IMR-90 (cell line): ENCODE measurements at regions not wholly inside any gene's neighbourhood (a gene's known extent, or its start where the extent isn't known, plus 50 kb on each side); places are given as distances from the start of the nearest gene placed in this dataset.

ENCODE experiments used
- ATAC-seq: fragments of 200-7000 bp; cut with Tn5 transposase; 2 replicates; pipeline ENCODE4 v1.9.1; 2020; ENCODE audit warnings: low read depth, mild to moderate bottlenecking, moderate library complexity
- BruUV-seq: library from RNA; stranded (reverse); fragments of 400-500 nt; replicated peaks from 2 replicates; lab custom pipeline; 2021; lab: Mats Ljungman, UMichigan
- CTCF ChIA-PET: fragments of 300-600 bp; formaldehyde crosslinking; extraction: SDS; loops from one replicate; lab custom pipeline; 2021; ENCODE audit warnings: antibody characterized with exemption; lab: Yijun Ruan, JAX
- POLR2A ChIA-PET: fragments of 300-600 bp; sonication (Branson Sonifier 250); formaldehyde crosslinking; loops from one replicate; lab custom pipeline; 2022; ENCODE audit warnings: antibody characterized with exemption; ENCODE audit not compliant: unreplicated experiment; lab: Charles Lee
- DNase-seq: peaks from one replicate; pipeline ENCODE4 v3.0.0; 2013
- H2AFZ ChIP-seq: replicated peaks from 2 replicates; pipeline ENCODE3; 2013; ENCODE audit warnings: low read length, mild to moderate bottlenecking; ENCODE audit not compliant: poor library complexity
- H2AK5ac ChIP-seq: 2 replicates; pipeline ENCODE4 v1.6.1; 2013; ENCODE audit warnings: low read depth, low read length, inconsistent platforms
- H2AK9ac ChIP-seq: replicated peaks from 2 replicates; pipeline ENCODE3; 2013; ENCODE audit warnings: mild to moderate bottlenecking, low read depth, low read length, moderate library complexity; ENCODE audit not compliant: poor library complexity
- H2BK120ac ChIP-seq: 2 replicates; pipeline ENCODE4 v1.6.1; 2013; ENCODE audit warnings: low read depth, low read length, inconsistent platforms
- H2BK15ac ChIP-seq: 3 replicates; pipeline ENCODE4 v1.6.1; 2013; ENCODE audit warnings: low read depth, low read length, inconsistent platforms
- H2BK20ac ChIP-seq: 2 replicates; pipeline ENCODE4 v1.6.1; 2013; ENCODE audit warnings: low read depth, mild to moderate bottlenecking, inconsistent platforms, low read length, moderate library complexity
- H2BK5ac ChIP-seq: 2 replicates; pipeline ENCODE4 v1.6.1; 2013; ENCODE audit warnings: mild to moderate bottlenecking, low read depth, low read length, inconsistent platforms; ENCODE audit not compliant: poor library complexity, severe bottlenecking
- H3K14ac ChIP-seq: replicated peaks from 2 replicates; pipeline ENCODE4 v1.6.1; 2013; ENCODE audit warnings: low read depth, low read length, inconsistent platforms
- H3K18ac ChIP-seq: 2 replicates; pipeline ENCODE4 v1.6.1; 2013; ENCODE audit warnings: low read depth, low read length, control low read depth
- H3K23ac ChIP-seq: 2 replicates; pipeline ENCODE4 v1.6.1; 2013; ENCODE audit warnings: low read depth, low read length, inconsistent platforms
- H3K27ac ChIP-seq: 2 replicates; pipeline ENCODE4 v1.5.1; 2013; ENCODE audit warnings: mild to moderate bottlenecking, control low read depth, low read length; ENCODE audit not compliant: insufficient read depth
- H3K27me3 ChIP-seq: 2 replicates; pipeline ENCODE4 v1.6.1; 2013; ENCODE audit warnings: low read length; ENCODE audit not compliant: control insufficient read depth, insufficient read depth
- H3K36me3 ChIP-seq: 2 replicates; pipeline ENCODE4 v1.6.1; 2013; ENCODE audit warnings: low read length, mixed read lengths; ENCODE audit not compliant: control insufficient read depth, insufficient read depth
- H3K4ac ChIP-seq: 2 replicates; pipeline ENCODE4 v1.6.1; 2013; ENCODE audit warnings: low read depth, low read length, inconsistent platforms
- H3K4me1 ChIP-seq: 2 replicates; pipeline ENCODE4 v1.6.1; 2013; ENCODE audit warnings: low read length, mixed read lengths; ENCODE audit not compliant: control insufficient read depth, insufficient read depth
- H3K4me2 ChIP-seq: 2 replicates; pipeline ENCODE4 v1.6.1; 2013; ENCODE audit warnings: low read depth, mild to moderate bottlenecking, control low read depth, low read length, moderate library complexity
- H3K4me3 ChIP-seq: 2 replicates; pipeline ENCODE4 v1.5.1; 2013; ENCODE audit warnings: low read depth, mild to moderate bottlenecking, control low read depth, low read length, moderate library complexity; ENCODE audit not compliant: insufficient read depth
- H3K56ac ChIP-seq: 2 replicates; pipeline ENCODE4 v1.6.1; 2013; ENCODE audit warnings: low read length, inconsistent platforms; ENCODE audit not compliant: insufficient read depth; ENCODE audit errors: extremely low read depth
- H3K79me1 ChIP-seq, 2 experiments: 2 replicates each; pipeline ENCODE4 v1.6.1; 2013; ENCODE audit warnings: low read length in 2 of 2, inconsistent platforms in 1 of 2, low read depth in 1 of 2
- H3K9ac ChIP-seq: 2 replicates; pipeline ENCODE4 v1.6.1; 2013; ENCODE audit warnings: low read depth, low read length, control low read depth
- H3K9me1 ChIP-seq: 2 replicates; pipeline ENCODE4 v1.6.1; 2013; ENCODE audit warnings: low read length, inconsistent platforms; ENCODE audit not compliant: insufficient read depth
- H3K9me3 ChIP-seq: 2 replicates; pipeline ENCODE4 v1.6.1; 2013; ENCODE audit warnings: low read length; ENCODE audit not compliant: control insufficient read depth, insufficient read depth
- H4K20me1 ChIP-seq: 2 replicates; pipeline ENCODE4 v1.6.1; 2013; ENCODE audit warnings: low read length, inconsistent platforms; ENCODE audit not compliant: insufficient read depth
- H4K5ac ChIP-seq: 2 replicates; pipeline ENCODE4 v1.6.1; 2013; ENCODE audit warnings: mild to moderate bottlenecking, low read depth, low read length, control low read depth
- H4K8ac ChIP-seq, 2 experiments: 2 replicates each; pipeline ENCODE4 v1.6.1; 2013; ENCODE audit warnings: low read depth in 2 of 2, low read length in 2 of 2, control low read depth in 1 of 2, inconsistent platforms in 1 of 2
- H4K91ac ChIP-seq: 2 replicates; pipeline ENCODE4 v1.6.1; 2013; ENCODE audit warnings: low read depth, low read length, inconsistent platforms; ENCODE audit not compliant: insufficient read depth
- BHLHE40 ChIP-seq: fragments of 150-350 bp; IDR thresholded peaks from 2 replicates; pipeline ENCODE4 v1.6.1; 2016; ENCODE audit warnings: mild to moderate bottlenecking, low read depth, low read length
- CEBPB ChIP-seq: IDR thresholded peaks from 2 replicates; pipeline ENCODE4 v1.6.1; 2012; ENCODE audit warnings: low read depth, low read length, improper control_type of control experiment
- CHD1 ChIP-seq: IDR thresholded peaks from 2 replicates; pipeline ENCODE4 v1.6.1; 2012; ENCODE audit warnings: low read depth, low read length, improper control_type of control experiment
- CTCF ChIP-seq: conservative IDR thresholded peaks from 2 replicates; pipeline ENCODE4 v1.5.1; 2012; ENCODE audit warnings: mild to moderate bottlenecking, low read depth, low read length, improper control_type of control experiment
- ELK1 ChIP-seq: fragments of 150-350 bp; IDR thresholded peaks from 2 replicates; pipeline ENCODE4 v1.6.1; 2016; ENCODE audit warnings: low read depth, mild to moderate bottlenecking, low read length, moderate library complexity, borderline replicate concordance
- FOS ChIP-seq: fragments of 150-350 bp; IDR thresholded peaks from 2 replicates; pipeline ENCODE4 v1.6.1; 2016; ENCODE audit warnings: low read depth, low read length
- MAFK ChIP-seq: IDR thresholded peaks from 2 replicates; pipeline ENCODE4 v1.6.1; 2012; ENCODE audit warnings: low read depth, low read length, improper control_type of control experiment
- MAZ ChIP-seq: IDR thresholded peaks from 2 replicates; pipeline ENCODE4 v1.6.1; 2012; ENCODE audit warnings: low read depth, mild to moderate bottlenecking, low read length, improper control_type of control experiment, moderate library complexity, borderline replicate concordance
- MXI1 ChIP-seq: IDR thresholded peaks from 2 replicates; pipeline ENCODE4 v1.6.1; 2012; ENCODE audit warnings: low read depth, mild to moderate bottlenecking, low read length, moderate library complexity, borderline replicate concordance
- NFE2L2 ChIP-seq: fragments of 150-350 bp; IDR thresholded peaks from 2 replicates; pipeline ENCODE4 v1.6.1; 2016; ENCODE audit warnings: low read depth, mild to moderate bottlenecking, low read length
- POLR2A ChIP-seq: IDR thresholded peaks from 2 replicates; pipeline ENCODE4 v1.6.1; 2012; ENCODE audit warnings: mild to moderate bottlenecking, low read depth, low read length
- RAD21 ChIP-seq: IDR thresholded peaks from 2 replicates; pipeline ENCODE4 v1.6.1; 2012; ENCODE audit warnings: low read length, improper control_type of control experiment
- RCOR1 ChIP-seq: IDR thresholded peaks from 2 replicates; pipeline ENCODE4 v1.6.1; 2012; ENCODE audit warnings: mild to moderate bottlenecking, low read length, improper control_type of control experiment; ENCODE audit not compliant: insufficient replicate concordance
- RFX5 ChIP-seq: IDR thresholded peaks from 2 replicates; pipeline ENCODE4 v1.8.0; 2012; ENCODE audit warnings: low read depth, mild to moderate bottlenecking, low read length, moderate library complexity
- SMC3 ChIP-seq: fragments of 150-350 bp; IDR thresholded peaks from 2 replicates; pipeline ENCODE4 v1.6.1; 2016; ENCODE audit warnings: low read depth, mild to moderate bottlenecking, antibody characterized with exemption, low read length, moderate library complexity
- USF2 ChIP-seq: fragments of 150-350 bp; IDR thresholded peaks from 2 replicates; pipeline ENCODE4 v1.6.1; 2017; ENCODE audit warnings: mild to moderate bottlenecking, antibody characterized with exemption, low read length, low read depth
- WGBS, 2 experiments: methylation state at CpG; one replicate each; pipeline versions ENCODE4 v1.1.5 to v1.1.7; 2013; ENCODE audit warnings: missing lambda C conversion rate in 2 of 2; ENCODE audit not compliant: insufficient read length in 1 of 2; ENCODE audit errors: extremely low coverage in 2 of 2; 5-methylcytosine and 5-hydroxymethylcytosine counted together
- dilution Hi-C: fragments of 300-500 bp; cut with HindIII; formaldehyde crosslinking; loops from one replicate; pipeline ENCODE4 v1.14.3; 2018; ENCODE audit warnings: low sequenced_read_pairs; ENCODE audit not compliant: unreplicated experiment
- in situ Hi-C: fragments of 300-500 bp; cut with MboI; formaldehyde crosslinking; loops from 3 replicates; pipeline ENCODE4 v1.14.3; 2019; ENCODE audit warnings: low sequenced_read_pairs, inconsistent platforms, mixed read lengths
- intact Hi-C: fragments of 100-400 bp; cut with micrococcal nuclease; formaldehyde crosslinking; loops from 2 replicates; pipeline ENCODE4 v1.10.0; 2022

- dilution Hi-C loops: no loop called here
Observed at GRCh38 chr4:4598851-4599411, 57.1 kb upstream of the STX18 start.

More at GRCh38 chr4:4598851-4599411, 57.1 kb upstream of the STX18 start:
- in situ Hi-C loops (no loop called here), intact Hi-C loops (no loop called here)
- Histone ChIP-seq H3K18ac (no peak overlapping the region), H3K27me3 (no peaks in the 10 kb centered on the region), H3K4me2 (no peak overlapping the region), H2AK5ac (no peak overlapping the region), H3K23ac (no peak overlapping the region), H2BK120ac (no peak overlapping the region), H2AFZ (no peak overlapping the region), H2BK15ac (no peak overlapping the region), H3K4me3 (no peak overlapping the region), H3K4me1 (no peaks in the 10 kb centered on the region; the same call in 1 of the 2 replicates), H2AK9ac (no peak overlapping the region), H3K36me3 (no peaks in the 10 kb centered on the region), H3K14ac (no peak overlapping the region), H4K20me1 (no peaks in the 10 kb centered on the region), H2BK20ac (no peak overlapping the region), H2BK5ac (no peak overlapping the region), H4K8ac (no peak overlapping the region), H3K56ac (no peak overlapping the region), H4K5ac (no peak overlapping the region), H3K79me1 (no peaks in the 10 kb centered on the region), H3K9ac (no peak overlapping the region), H3K4ac (no peak overlapping the region), H3K9me1 (no peaks in the 10 kb centered on the region), H3K9me3 (peaks cover 5% of the 10 kb centered on the region), H3K27ac (no peak overlapping the region), H4K91ac (no peak overlapping the region)
- ChIA-PET CTCF (no interaction called here), POLR2A (no interaction called here)
- no TSS peak for BruUV-seq
- WGBS, 2 experiments: 86% methylated on average over 5 of the region's 9 CpGs; no CpG with 5 or more reads in 1 of the 2 experiments
- DNase-seq (no peak), ATAC-seq (no peak)
- no peak for TF ChIP-seq FOS
- no peak for TF ChIP-seq MXI1
- TF ChIP-seq RCOR1: no peak
- TF ChIP-seq USF2: no peak
- TF ChIP-seq SMC3: no peak
- TF ChIP-seq RFX5: no peak
- TF ChIP-seq NFE2L2: no peak
- TF ChIP-seq MAFK: no peak
- TF ChIP-seq CHD1: no peak
- TF ChIP-seq POLR2A: no peak
- TF ChIP-seq ELK1: no peak
- TF ChIP-seq RAD21: no peak
- TF ChIP-seq BHLHE40: no peak
- no peak for TF ChIP-seq CEBPB
- no peak for TF ChIP-seq MAZ
- TF ChIP-seq CTCF: no peak
